H9 (cell line): ENCODE measurements at regions not wholly inside any gene's neighbourhood (a gene's known extent, or its start where the extent isn't known, plus 50 kb on each side); places are given as distances from the start of the nearest gene placed in this dataset.

Experiments used
- DNase-seq: peaks from one replicate; pipeline ENCODE4 v3.0.0-alpha.2; 2017
- H2AFZ ChIP-seq: one replicate; pipeline ENCODE4 v1.6.1; 2013; ENCODE audit warnings: mild to moderate bottlenecking, low read length, control low read depth, moderate library complexity
- H2AK5ac ChIP-seq: 2 replicates; pipeline ENCODE4 v1.6.1; 2013; ENCODE audit warnings: low read length, control low read depth, mixed read lengths; ENCODE audit not compliant: insufficient read length
- H2BK120ac ChIP-seq: one replicate; pipeline ENCODE4 v1.6.1; 2013; ENCODE audit warnings: low read depth, mild to moderate bottlenecking, low read length, control low read depth, inconsistent platforms; ENCODE audit not compliant: poor library complexity, severe bottlenecking
- H2BK12ac ChIP-seq: 2 replicates; pipeline ENCODE4 v1.6.1; 2013; ENCODE audit warnings: low read length, control low read depth, mixed read lengths, low read depth; ENCODE audit not compliant: insufficient read length
- H2BK15ac ChIP-seq: 2 replicates; pipeline ENCODE4 v1.6.1; 2013; ENCODE audit warnings: low read depth, low read length, control low read depth
- H2BK20ac ChIP-seq: one replicate; pipeline ENCODE4 v1.6.1; 2013; ENCODE audit warnings: low read depth, mild to moderate bottlenecking, low read length, control low read depth, inconsistent platforms; ENCODE audit not compliant: poor library complexity, severe bottlenecking
- H2BK5ac ChIP-seq: 2 replicates; pipeline ENCODE4 v1.6.1; 2013; ENCODE audit warnings: low read length, control low read depth, mixed read lengths; ENCODE audit not compliant: insufficient read length
- H3K14ac ChIP-seq: 2 replicates; pipeline ENCODE4 v1.6.1; 2013; ENCODE audit warnings: low read length, control low read depth; ENCODE audit not compliant: insufficient read depth
- H3K18ac ChIP-seq: 2 replicates; pipeline ENCODE4 v1.6.1; 2013; ENCODE audit warnings: low read depth, mild to moderate bottlenecking, mixed read lengths, low read length, control low read depth; ENCODE audit not compliant: insufficient read length
- H3K23ac ChIP-seq: 2 replicates; pipeline ENCODE4 v1.6.1; 2013; ENCODE audit warnings: low read length, control low read depth, mixed read lengths, low read depth; ENCODE audit not compliant: insufficient read length
- H3K23me2 ChIP-seq: 2 replicates; pipeline ENCODE4 v1.6.1; 2013; ENCODE audit warnings: low read depth, mild to moderate bottlenecking, mixed read lengths, low read length, control low read depth; ENCODE audit not compliant: insufficient read length, poor library complexity, severe bottlenecking
- H3K27ac ChIP-seq: 2 replicates; pipeline ENCODE4 v1.5.1; 2013; ENCODE audit warnings: low read length, control low read depth, mixed read lengths, low read depth; ENCODE audit not compliant: insufficient read length
- H3K27me3 ChIP-seq: 2 replicates; pipeline ENCODE4 v1.6.1; 2013; ENCODE audit warnings: low read length, control low read depth, inconsistent platforms; ENCODE audit not compliant: insufficient read depth
- H3K4ac ChIP-seq: 2 replicates; pipeline ENCODE4 v1.6.1; 2013; ENCODE audit warnings: low read depth, mild to moderate bottlenecking, control low read depth, inconsistent platforms, low read length, moderate library complexity
- H3K4me1 ChIP-seq: 2 replicates; pipeline ENCODE4 v1.6.1; 2013; ENCODE audit warnings: low read length, control low read depth, inconsistent platforms; ENCODE audit not compliant: insufficient read depth
- H3K4me2 ChIP-seq: 2 replicates; pipeline ENCODE4 v1.6.1; 2013; ENCODE audit warnings: low read length, control low read depth, mixed read lengths; ENCODE audit not compliant: insufficient read length, insufficient read depth
- H3K56ac ChIP-seq: 2 replicates; pipeline ENCODE4 v1.6.1; 2013; ENCODE audit warnings: low read depth, mild to moderate bottlenecking, mixed read lengths, low read length, control low read depth; ENCODE audit not compliant: insufficient read length
- H3K79me1 ChIP-seq: 2 replicates; pipeline ENCODE4 v1.6.1; 2013; ENCODE audit warnings: low read depth, mild to moderate bottlenecking, moderate library complexity, low read length, control low read depth, inconsistent platforms; ENCODE audit not compliant: insufficient read depth, poor library complexity, severe bottlenecking
- H3K79me2 ChIP-seq: 2 replicates; pipeline ENCODE4 v1.6.1; 2013; ENCODE audit warnings: low read length, control low read depth, inconsistent platforms; ENCODE audit not compliant: insufficient read depth
- H3K9ac ChIP-seq: 2 replicates; pipeline ENCODE4 v1.6.1; 2013; ENCODE audit warnings: low read length, control low read depth, mixed read lengths; ENCODE audit not compliant: insufficient read length; ENCODE audit errors: extremely low read depth
- H3K9me3 ChIP-seq: one replicate; pipeline ENCODE4 v1.6.1; 2013; ENCODE audit warnings: low read depth, low read length, inconsistent platforms; ENCODE audit not compliant: control insufficient read depth
- H3T11ph ChIP-seq: one replicate; pipeline ENCODE4 v1.6.1; 2013; ENCODE audit warnings: mild to moderate bottlenecking, low read length, control low read depth, inconsistent platforms
- H4K20me1 ChIP-seq: one replicate; pipeline ENCODE4 v1.6.1; 2013; ENCODE audit not compliant: control insufficient read depth, insufficient read length, insufficient read depth
- H4K5ac ChIP-seq: 2 replicates; pipeline ENCODE4 v1.6.1; 2013; ENCODE audit warnings: low read depth, mild to moderate bottlenecking, mixed read lengths, low read length, control low read depth; ENCODE audit not compliant: insufficient read length
- H4K8ac ChIP-seq: replicated peaks from 2 replicates; pipeline ENCODE4 v1.6.1; 2013; ENCODE audit warnings: low read length, control low read depth, mixed read lengths, low read depth; ENCODE audit not compliant: insufficient read length
- H4K91ac ChIP-seq: 2 replicates; pipeline ENCODE4 v1.6.1; 2013; ENCODE audit warnings: low read depth, mild to moderate bottlenecking, moderate library complexity, mixed read lengths, low read length, control low read depth; ENCODE audit not compliant: insufficient read length
- H3K27ac Mint-ChIP-seq, 3 experiments: 2 replicates in 2 of 3; 3 replicates in 1 of 3; pipeline ENCODE4 v1.8.0; 2020 to 2021; ENCODE audit warnings: mixed read lengths in 3 of 3, mild to moderate bottlenecking in 1 of 3, moderate library complexity in 1 of 3
- H3K27me3 Mint-ChIP-seq: 2 replicates; pipeline ENCODE4 v1.8.0; 2021; ENCODE audit warnings: low read depth, mild to moderate bottlenecking, moderate library complexity, mixed read lengths
- H3K36me3 Mint-ChIP-seq, 3 experiments: 2 replicates in 2 of 3; 3 replicates in 1 of 3; pipeline ENCODE4 v1.8.0; 2020 to 2021; ENCODE audit warnings: low read depth in 3 of 3, mixed read lengths in 3 of 3; ENCODE audit not compliant: insufficient read depth in 1 of 3
- H3K4me1 Mint-ChIP-seq, 2 experiments: 2 replicates each; pipeline ENCODE4 v1.8.0; 2020; ENCODE audit warnings: mixed read lengths in 2 of 2
- H3K4me3 Mint-ChIP-seq, 2 experiments: 2 replicates in 1 of 2; 3 replicates in 1 of 2; pipeline ENCODE4 v1.8.0; 2020 to 2021; ENCODE audit warnings: mild to moderate bottlenecking in 2 of 2, mixed read lengths in 2 of 2, moderate library complexity in 1 of 2
- H3K9me3 Mint-ChIP-seq, 2 experiments: 2 replicates in 1 of 2; 3 replicates in 1 of 2; pipeline ENCODE4 v1.8.0; 2020; ENCODE audit warnings: mild to moderate bottlenecking in 2 of 2, mixed read lengths in 2 of 2, moderate library complexity in 1 of 2
- CTCF ChIP-seq: fragments of 200-600 bp; sonication (generic); conservative IDR thresholded peaks from 3 replicates; pipeline ENCODE4 v1.8.0; 2021; ENCODE audit warnings: antibody characterized with exemption, mild to moderate bottlenecking
- WGBS: extraction: QIAGEN DNeasy Blood & Tissue Kit; methylation state at CpG from one replicate; pipeline ENCODE4 v1.1.7; 2013; ENCODE audit warnings: missing lambda C conversion rate, low lambda C conversion rate, mixed read lengths; ENCODE audit not compliant: insufficient read length; ENCODE audit errors: extremely low coverage; 5-methylcytosine and 5-hydroxymethylcytosine counted together

GRCh38 chr5:171585981-171586380 lies 166.5 kb downstream of the FGF18 start:
- no peak overlapping the region for H3K4me3 Mint-ChIP-seq
- no peak overlapping the region for H3K27ac Mint-ChIP-seq
- Histone ChIP-seq H3K18ac (no peak overlapping the region), H3K27ac (no peak overlapping the region), H2BK15ac (no peak overlapping the region), H2AK5ac (no peak overlapping the region), H2BK120ac (no peak overlapping the region), H3K79me2 (no peaks in the 10 kb centered on the region), H4K8ac (no peak overlapping the region), H2AFZ (no peak overlapping the region), H3K56ac (no peak overlapping the region), H2BK12ac (no peak overlapping the region), H3K23ac (no peak overlapping the region), H2BK5ac (no peak overlapping the region), H3K9me3 (no peaks in the 10 kb centered on the region), H2BK20ac (no peak overlapping the region), H3T11ph (no peak overlapping the region), H3K4me2 (no peak overlapping the region), H3K27me3 (no peaks in the 10 kb centered on the region), H3K4me1 (no peaks in the 10 kb centered on the region), H3K79me1 (no peaks in the 10 kb centered on the region), H3K4ac (no peak overlapping the region), H4K5ac (no peak overlapping the region), H4K91ac (no peak overlapping the region), H3K23me2 (no peaks in the 10 kb centered on the region), H3K14ac (no peak overlapping the region), H4K20me1 (no peaks in the 10 kb centered on the region), H3K9ac (no peak overlapping the region)
- no peak for TF ChIP-seq CTCF
- H3K36me3 Mint-ChIP-seq = no peaks in the 10 kb centered on the region
- no CpG with 5 or more reads among the region's 9 CpGs for WGBS
- H3K27me3 Mint-ChIP-seq = peaks cover 7% of the 10 kb centered on the region
- H3K9me3 Mint-ChIP-seq = no peaks in the 10 kb centered on the region
- H3K4me1 Mint-ChIP-seq = 0 out of 4 replicates have a peak, but pooled peaks cover 0 to 3% of the 10 kb centered on the region in 2 experiments
- DNase-seq = no peak
